ENCODE measurements at regions not wholly inside any gene's neighbourhood (a gene's known extent, or its start where the extent isn't known, plus 50 kb on each side); places are given as distances from the start of the nearest gene placed in this dataset.

DNA sequence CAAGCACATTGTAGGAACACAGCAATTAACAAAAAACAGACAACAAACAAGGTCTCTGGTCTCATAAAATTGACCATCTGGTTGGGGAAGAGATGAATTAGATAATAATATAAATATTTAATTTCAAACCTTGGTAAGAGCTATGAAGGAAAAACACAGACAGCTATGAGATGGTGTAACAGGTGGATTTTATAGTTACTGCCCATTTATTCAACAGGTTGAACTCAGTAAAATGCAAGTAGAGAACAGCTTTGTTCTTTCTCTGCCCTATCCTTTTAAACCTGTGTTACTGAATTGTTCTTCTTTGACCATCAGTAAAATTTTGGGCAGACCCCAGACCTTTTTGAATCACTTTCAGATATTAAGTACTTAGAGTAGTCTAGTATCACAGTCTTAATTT is 77.6 kb upstream of the FAM216B start:
- H3K27ac Mint-ChIP-seq, result no peak overlapping the region
- no peak overlapping the region for H3K4me3 Mint-ChIP-seq
- H3K4me1 Mint-ChIP-seq (ENCODE audit: low read depth in 2 of 2), result no peaks in the 10 kb centered on the region
- H3K27me3 Mint-ChIP-seq, result peaks cover 32 to 33% of the 10 kb centered on the region in 2 donors
- no peaks in the 10 kb centered on the region for H3K36me3 Mint-ChIP-seq (ENCODE audit: insufficient read depth)
- H3K9me3 Mint-ChIP-seq, result no peaks in the 10 kb centered on the region
- DNase-seq (no peak), ATAC-seq (replicated peaks) (no peak)

DNA sequence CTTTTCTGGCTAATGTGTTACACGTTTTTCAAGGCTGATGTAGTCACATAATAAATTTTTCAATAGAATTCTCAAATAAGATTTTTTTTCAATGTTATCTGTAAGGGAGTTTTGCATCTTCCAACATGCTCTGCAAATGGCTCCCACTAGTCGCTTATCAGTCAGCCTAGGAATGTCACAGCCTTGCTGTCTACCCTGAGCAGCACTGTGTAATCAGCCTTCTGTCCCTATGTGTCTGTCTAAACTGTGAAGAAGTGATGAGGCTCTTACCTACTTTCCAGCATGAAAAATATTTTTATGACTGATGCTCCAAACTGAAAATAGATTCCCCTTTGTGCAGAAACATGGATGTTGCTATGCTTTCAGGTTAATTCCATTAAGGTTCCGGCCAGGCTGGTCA is 75.1 kb upstream of the FAM216B start:
- DNase-seq (no peak), ATAC-seq (replicated peaks) (no peak)
- Mint-ChIP-seq H3K9me3 (no peaks in the 10 kb centered on the region), H3K4me3 (no peak overlapping the region), H3K36me3 (ENCODE audit: insufficient read depth) (no peaks in the 10 kb centered on the region), H3K27ac (no peak overlapping the region), H3K27me3 (peaks cover 25 to 26% of the 10 kb centered on the region in 2 donors), H3K4me1 (ENCODE audit: low read depth in 2 of 2) (no peaks in the 10 kb centered on the region)

DNA sequence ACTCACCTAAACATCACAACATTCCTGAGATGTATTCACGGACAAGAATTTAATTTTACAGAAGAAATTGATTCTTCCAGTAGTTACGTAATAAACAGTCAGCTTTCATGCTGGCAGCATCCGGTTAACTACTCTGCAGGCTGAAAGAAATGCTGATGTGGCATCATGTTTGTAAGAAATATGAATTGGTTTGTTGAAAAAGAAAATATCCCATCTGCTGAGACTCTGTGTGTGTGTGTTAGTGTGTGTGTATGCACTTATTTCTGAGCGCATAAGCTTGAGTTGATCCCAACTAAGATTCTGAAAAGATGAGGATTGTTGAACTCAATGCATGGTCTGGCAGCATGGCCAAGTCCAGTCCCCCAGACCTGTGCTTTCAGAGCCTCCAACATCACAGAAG is 74.3 kb upstream of the FAM216B start:
- Mint-ChIP-seq H3K36me3 (ENCODE audit: insufficient read depth) (no peaks in the 10 kb centered on the region), H3K27ac (no peak overlapping the region), H3K4me1 (ENCODE audit: low read depth in 2 of 2) (no peaks in the 10 kb centered on the region), H3K27me3 (peaks cover 25 to 26% of the 10 kb centered on the region in 2 donors), H3K9me3 (no peaks in the 10 kb centered on the region), H3K4me3 (no peak overlapping the region)
- DNase-seq (no peak), ATAC-seq (replicated peaks) (no peak)

DNA sequence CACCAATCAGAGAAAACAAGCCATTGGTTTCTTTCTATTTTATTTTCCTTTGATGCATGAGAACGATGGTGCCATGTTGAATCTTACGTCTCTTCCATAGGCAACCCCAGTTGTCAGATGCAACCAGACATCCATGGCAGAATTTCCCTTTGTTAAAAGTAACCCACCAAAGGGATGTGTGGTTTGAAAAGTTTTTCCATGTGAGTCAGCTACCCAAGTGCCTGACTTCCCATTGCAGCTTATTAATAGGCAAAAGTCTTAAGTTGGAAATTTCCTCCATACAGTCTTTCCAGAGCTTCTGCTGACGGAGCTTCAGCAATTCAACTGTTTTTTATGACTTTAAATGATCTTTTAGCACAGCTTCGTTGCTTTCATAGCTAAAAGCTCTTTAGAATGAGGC is 73.8 kb upstream of the FAM216B start:
- Mint-ChIP-seq H3K27ac (no peak overlapping the region), H3K9me3 (no peaks in the 10 kb centered on the region), H3K4me1 (ENCODE audit: low read depth in 2 of 2) (no peaks in the 10 kb centered on the region), H3K4me3 (no peak overlapping the region), H3K27me3 (peaks cover 25 to 26% of the 10 kb centered on the region in 2 donors), H3K36me3 (ENCODE audit: insufficient read depth) (no peaks in the 10 kb centered on the region)
- ATAC-seq (replicated peaks) (no peak), DNase-seq (no peak)

DNA sequence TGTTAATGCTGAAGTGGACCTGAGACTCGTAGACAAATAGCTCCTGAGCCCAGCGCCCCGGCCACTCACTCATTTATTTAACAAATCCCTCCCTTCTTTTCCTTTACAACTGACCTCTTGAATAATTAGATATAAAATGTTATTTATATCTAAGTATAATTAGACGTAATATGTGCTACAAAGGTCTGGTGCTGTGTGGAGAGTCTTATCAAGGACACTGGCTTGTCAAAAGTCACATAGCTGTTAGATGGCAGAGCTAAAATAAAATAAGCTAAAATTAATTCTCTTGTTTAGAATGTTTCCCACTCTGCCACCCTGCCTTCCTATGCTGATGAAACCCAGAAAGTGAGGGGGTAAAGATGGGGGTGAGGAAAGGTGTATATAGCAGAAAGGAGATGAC is 73.0 kb upstream of the FAM216B start:
- no peaks in the 10 kb centered on the region for H3K36me3 Mint-ChIP-seq (ENCODE audit: insufficient read depth)
- no peak overlapping the region for H3K27ac Mint-ChIP-seq
- DNase-seq (no peak), ATAC-seq (replicated peaks) (no peak)
- H3K27me3 Mint-ChIP-seq, result peaks cover 25 to 26% of the 10 kb centered on the region in 2 donors
- H3K4me1 Mint-ChIP-seq (ENCODE audit: low read depth in 2 of 2), result no peaks in the 10 kb centered on the region
- H3K9me3 Mint-ChIP-seq, result no peaks in the 10 kb centered on the region
- no peak overlapping the region for H3K4me3 Mint-ChIP-seq

DNA sequence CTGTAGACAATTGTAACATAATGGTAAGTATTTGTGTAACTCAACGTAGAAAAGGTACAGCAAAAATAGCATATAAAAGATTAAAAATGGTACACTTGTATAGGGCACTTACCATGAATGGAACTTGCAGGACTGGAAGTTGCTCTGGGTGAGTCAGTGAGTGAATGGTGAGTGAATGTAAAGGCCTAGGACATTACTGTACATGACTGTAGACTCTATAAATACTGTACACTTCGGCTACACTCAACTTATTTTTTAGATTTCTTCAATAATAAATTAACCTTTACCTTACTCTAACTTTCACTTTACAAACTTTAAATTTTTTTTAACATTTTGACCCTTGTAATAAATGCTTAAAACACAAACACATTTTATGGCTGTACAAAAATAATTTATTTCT is 72.1 kb upstream of the FAM216B start:
- H3K4me1 Mint-ChIP-seq (ENCODE audit: low read depth in 2 of 2), result no peaks in the 10 kb centered on the region
- H3K9me3 Mint-ChIP-seq, result no peaks in the 10 kb centered on the region
- H3K27ac Mint-ChIP-seq, result no peak overlapping the region
- H3K36me3 Mint-ChIP-seq (ENCODE audit: insufficient read depth), result no peaks in the 10 kb centered on the region
- no peak for DNase-seq
- ATAC-seq (replicated peaks), result no peak
- peaks cover 19 to 22% of the 10 kb centered on the region in 2 donors for H3K27me3 Mint-ChIP-seq
- no peak overlapping the region for H3K4me3 Mint-ChIP-seq

DNA sequence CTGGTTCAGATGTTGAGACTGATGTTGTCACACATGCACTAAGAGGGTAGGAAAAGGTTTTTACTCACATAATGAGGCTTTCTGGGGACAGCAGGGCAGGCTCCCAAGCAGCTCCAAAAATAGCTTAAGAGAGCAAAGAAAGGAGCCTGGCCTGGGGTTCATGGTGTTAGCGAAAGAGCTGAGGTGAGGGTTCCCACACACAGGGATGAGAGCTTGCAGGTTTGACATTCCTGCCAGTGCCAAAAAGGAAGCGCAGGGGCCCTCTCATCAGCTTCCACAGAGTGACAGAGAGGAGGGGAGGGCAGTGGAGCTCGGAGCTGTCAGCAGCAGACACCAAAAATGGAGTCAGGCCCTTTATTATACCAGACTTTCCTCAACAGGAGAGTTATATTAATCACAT is 65.5 kb upstream of the FAM216B start:
- Mint-ChIP-seq H3K27ac (no peak overlapping the region), H3K4me1 (ENCODE audit: low read depth in 2 of 2) (no peaks in the 10 kb centered on the region), H3K9me3 (no peaks in the 10 kb centered on the region), H3K36me3 (ENCODE audit: insufficient read depth) (no peaks in the 10 kb centered on the region), H3K27me3 (peaks cover 17 to 18% of the 10 kb centered on the region in 2 donors), H3K4me3 (no peak overlapping the region)
- ATAC-seq (replicated peaks), result no peak
- DNase-seq, result no peak

DNA sequence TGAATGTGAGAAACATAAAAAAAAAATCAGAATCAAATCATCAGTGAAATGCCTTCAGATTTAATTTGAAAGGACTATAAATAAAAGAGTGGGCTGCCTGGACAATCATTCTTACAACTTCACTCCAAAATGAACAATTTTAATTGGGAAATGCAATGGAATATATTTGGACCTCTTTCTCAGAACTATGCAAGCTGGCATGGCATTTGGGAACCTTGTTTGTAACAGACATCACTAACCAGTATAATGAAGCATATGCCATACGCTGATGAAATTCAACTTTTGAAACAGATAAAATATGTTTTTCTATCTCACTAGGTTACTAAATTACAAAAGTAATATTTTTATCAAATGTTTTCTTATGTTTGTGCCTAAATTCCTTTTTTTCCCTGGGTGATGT is 64.2 kb upstream of the FAM216B start:
- ATAC-seq (replicated peaks) (no peak), DNase-seq (no peak)
- Mint-ChIP-seq H3K27ac (no peak overlapping the region), H3K4me3 (no peak overlapping the region), H3K27me3 (peaks cover 17 to 21% of the 10 kb centered on the region in 2 donors), H3K36me3 (ENCODE audit: insufficient read depth) (no peaks in the 10 kb centered on the region), H3K4me1 (ENCODE audit: low read depth in 2 of 2) (no peaks in the 10 kb centered on the region), H3K9me3 (no peaks in the 10 kb centered on the region)

DNA sequence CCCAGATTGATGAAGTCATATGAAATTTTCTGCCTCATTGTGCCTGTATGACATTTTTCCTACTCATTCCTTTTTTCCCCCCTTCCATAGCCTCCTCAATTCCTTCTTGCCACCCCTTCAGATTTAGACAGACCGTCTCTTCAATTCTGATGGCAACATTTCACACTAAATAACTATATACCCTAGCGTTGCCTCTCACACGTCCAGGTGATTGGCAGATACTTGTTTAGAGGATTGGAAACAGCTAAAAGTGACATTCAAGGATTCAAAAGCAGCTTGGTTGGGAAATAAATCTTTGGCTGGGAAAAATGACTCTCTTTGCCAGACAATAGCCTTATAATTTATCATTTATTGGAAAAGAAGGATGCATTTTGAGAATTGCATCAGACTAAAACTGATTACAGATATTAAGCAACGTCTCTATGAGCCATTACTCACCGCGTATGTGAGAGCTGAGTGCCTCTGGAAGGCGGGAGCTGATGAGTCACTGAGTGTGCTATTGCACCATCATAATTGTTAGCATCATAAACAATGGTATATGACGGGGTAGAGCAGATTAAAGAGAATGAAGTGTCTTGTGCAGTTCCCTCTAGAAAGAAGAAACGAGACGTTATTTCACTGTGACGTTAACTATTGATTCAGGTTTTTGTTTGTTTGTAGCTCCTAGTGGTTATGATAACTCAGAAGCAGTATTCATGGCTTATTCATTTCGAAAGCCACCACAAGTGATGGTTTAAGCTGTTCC is 61.1 kb upstream of the FAM216B start:
- H3K9me3 Mint-ChIP-seq, result no peaks in the 10 kb centered on the region
- H3K4me3 Mint-ChIP-seq, result no peak overlapping the region
- H3K4me1 Mint-ChIP-seq (ENCODE audit: low read depth in 2 of 2), result no peaks in the 10 kb centered on the region
- H3K36me3 Mint-ChIP-seq (ENCODE audit: insufficient read depth), result no peaks in the 10 kb centered on the region
- H3K27ac Mint-ChIP-seq, result no peak overlapping the region
- H3K27me3 Mint-ChIP-seq, result peaks cover 17 to 26% of the 10 kb centered on the region in 2 donors
- ATAC-seq (replicated peaks), result no peak
- DNase-seq, result no peak

DNA sequence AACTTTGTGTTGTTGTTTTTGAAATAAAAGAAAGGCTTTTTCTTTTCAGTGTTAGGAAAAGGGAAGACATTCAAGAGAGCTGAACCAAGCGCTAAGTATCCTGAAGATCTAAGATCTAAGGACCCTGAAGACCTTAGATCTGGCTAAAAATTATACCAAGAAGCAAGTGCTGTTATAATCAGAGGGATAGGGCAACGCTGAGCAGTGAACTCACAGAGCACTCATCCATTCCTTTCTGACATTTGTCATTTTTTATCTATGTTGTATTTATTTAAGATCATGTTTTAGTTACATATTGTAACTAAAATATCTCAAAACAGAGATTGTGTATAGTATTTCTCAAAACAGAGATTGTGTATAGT is 60.5 kb upstream of the FAM216B start:
- no peak for DNase-seq
- H3K27me3 Mint-ChIP-seq, result peaks cover 17 to 26% of the 10 kb centered on the region in 2 donors
- ATAC-seq (replicated peaks), result no peak
- no peaks in the 10 kb centered on the region for H3K4me1 Mint-ChIP-seq (ENCODE audit: low read depth in 2 of 2)
- no peaks in the 10 kb centered on the region for H3K9me3 Mint-ChIP-seq
- no peaks in the 10 kb centered on the region for H3K36me3 Mint-ChIP-seq (ENCODE audit: insufficient read depth)
- H3K27ac Mint-ChIP-seq, result no peak overlapping the region
- no peak overlapping the region for H3K4me3 Mint-ChIP-seq

DNA sequence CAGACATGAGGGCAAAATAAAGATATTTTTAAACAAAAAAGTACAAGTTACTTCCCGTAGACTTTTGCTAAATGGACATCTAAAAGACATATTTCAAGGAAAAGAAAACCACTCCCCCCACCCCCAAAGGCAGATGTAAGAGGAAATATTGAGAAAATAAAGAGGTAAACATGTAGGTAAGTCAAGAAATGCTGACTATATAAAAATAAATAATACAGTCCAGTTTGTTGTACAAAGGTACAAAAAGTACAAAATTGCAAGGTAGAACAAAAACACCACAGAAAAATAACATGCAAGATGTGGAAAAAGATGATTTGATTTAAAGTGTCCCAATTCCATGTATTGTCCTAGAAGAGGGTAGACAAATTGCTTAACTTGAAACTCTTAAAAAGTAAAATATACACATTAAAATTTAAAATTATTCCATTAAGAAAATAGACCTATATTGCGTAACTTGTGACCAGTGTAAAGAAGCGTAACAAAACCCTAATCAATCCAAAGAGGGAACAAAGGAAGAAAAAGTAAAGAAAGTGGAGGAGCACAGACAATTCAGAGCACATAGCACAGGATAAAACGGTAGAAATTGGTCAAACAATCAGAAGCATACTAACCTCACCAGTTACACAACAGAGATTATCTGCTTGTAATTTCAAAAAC is 58.4 kb upstream of the FAM216B start:
- no peak for DNase-seq
- Mint-ChIP-seq H3K4me1 (ENCODE audit: low read depth in 2 of 2) (no peaks in the 10 kb centered on the region), H3K27me3 (peaks cover 23 to 26% of the 10 kb centered on the region in 2 donors), H3K27ac (no peak overlapping the region), H3K4me3 (no peak overlapping the region), H3K36me3 (ENCODE audit: insufficient read depth) (no peaks in the 10 kb centered on the region), H3K9me3 (peaks cover 3 to 7% of the 10 kb centered on the region in 2 donors)
- ATAC-seq (replicated peaks), result no peak

DNA sequence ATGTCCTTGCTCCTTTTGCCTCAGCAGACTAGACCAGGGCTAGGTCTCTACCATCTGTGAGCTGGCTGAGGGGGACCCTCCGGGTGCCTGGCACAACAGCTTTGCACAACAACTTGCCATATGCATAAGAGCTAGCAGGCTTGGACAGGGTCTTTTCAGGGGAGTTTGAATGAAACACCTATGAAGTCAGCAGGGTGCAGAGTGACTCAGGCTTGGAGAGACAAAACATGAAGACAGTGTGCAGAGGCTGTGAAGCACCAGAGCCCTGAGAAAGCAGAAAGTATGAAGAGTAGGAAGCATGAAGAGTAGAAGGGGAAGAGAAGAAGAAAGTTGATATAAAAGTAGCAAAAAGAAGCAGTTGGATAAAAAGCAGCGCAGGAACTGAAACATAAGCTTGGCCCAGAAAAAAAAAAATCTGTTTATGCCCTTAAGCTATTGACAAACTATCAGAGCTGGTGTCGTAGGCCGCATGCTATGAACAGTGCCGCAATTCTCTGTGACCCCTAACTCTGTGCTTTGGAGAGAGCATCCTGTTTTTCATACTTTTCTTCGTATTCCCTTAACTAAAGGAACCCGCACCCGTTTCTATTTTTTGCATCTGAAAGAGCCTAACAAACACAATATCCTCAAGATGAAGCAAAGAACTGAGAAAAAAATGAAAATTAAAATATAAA is 52.7 kb upstream of the FAM216B start:
- no peak for DNase-seq
- H3K27ac Mint-ChIP-seq, result no peak overlapping the region
- no peak overlapping the region for H3K4me3 Mint-ChIP-seq

DNA sequence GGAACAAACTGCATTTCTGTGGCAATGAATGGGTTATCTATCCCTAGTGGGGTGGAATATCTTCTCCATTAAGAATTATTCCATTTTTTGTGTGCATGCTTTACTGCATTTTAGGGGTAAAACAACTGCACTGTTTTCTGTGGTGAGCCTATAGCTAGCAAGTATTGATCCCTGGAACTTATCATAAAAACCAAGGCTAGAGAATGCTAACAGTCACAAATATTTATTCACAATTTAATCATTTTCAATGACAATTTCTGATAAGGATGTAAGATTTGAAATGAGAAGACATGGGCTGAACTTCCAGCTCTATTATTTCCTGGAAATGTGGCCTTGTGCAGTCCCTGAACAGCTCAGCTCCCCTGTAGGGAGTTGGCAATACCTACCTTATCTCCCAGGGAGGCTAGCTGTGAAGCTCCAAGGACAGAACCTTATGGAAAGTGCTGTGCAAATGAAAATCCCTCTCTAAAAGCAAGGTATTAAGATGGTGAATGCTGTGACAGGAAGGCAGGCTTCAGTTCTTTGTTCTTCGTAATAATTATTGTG is 51.5 kb upstream of the FAM216B start:
- Mint-ChIP-seq H3K4me3 (no peak overlapping the region), H3K4me1 (ENCODE audit: low read depth in 2 of 2) (no peaks in the 10 kb centered on the region), H3K27ac (no peak overlapping the region), H3K27me3 (peaks cover 8 to 14% of the 10 kb centered on the region in 2 donors), H3K36me3 (ENCODE audit: insufficient read depth) (no peaks in the 10 kb centered on the region), H3K9me3 (peaks cover 3 to 7% of the 10 kb centered on the region in 2 donors)
- DNase-seq (no peak), ATAC-seq (replicated peaks) (no peak)

More for the DNA sequence above, 52.7 kb upstream of the FAM216B start:
- ATAC-seq (replicated peaks), result no peak
- H3K36me3 Mint-ChIP-seq (ENCODE audit: insufficient read depth), result no peaks in the 10 kb centered on the region
- H3K27me3 Mint-ChIP-seq, result peaks cover 8 to 14% of the 10 kb centered on the region in 2 donors
- H3K9me3 Mint-ChIP-seq, result peaks cover 3 to 7% of the 10 kb centered on the region in 2 donors
- H3K4me1 Mint-ChIP-seq (ENCODE audit: low read depth in 2 of 2), result no peaks in the 10 kb centered on the region

Data from effector memory CD8-positive, alpha-beta T cell (primary cell).